Body of pancreas (tissue), 4 donors: ENCODE measurements at regions not wholly inside any gene's neighbourhood (a gene's known extent, or its start where the extent isn't known, plus 50 kb on each side); places are given as distances from the start of the nearest gene placed in this dataset.

Experiments
- CTCF ChIP-seq, 7 experiments: fragments of 450-650 bp in 4 of 7; fragments of 200-600 bp in 3 of 7; sonication (generic) in 3 of 7; IDR thresholded peaks; one replicate each; pipeline ENCODE4 v1.5.1; 2016 to 2019; ENCODE audit warnings: antibody characterized with exemption in 7 of 7
- POLR2A ChIP-seq, 3 donors: fragments of 450-650 bp; IDR thresholded peaks; one replicate each; pipeline ENCODE4 v1.6.1; 2016; ENCODE audit warnings: antibody characterized with exemption in 3 of 3, mild to moderate bottlenecking in 2 of 3

GRCh38 chr7:118005026-118005425 is 131.8 kb upstream of the CTTNBP2 start:
- TF ChIP-seq CTCF (IDR thresholded peaks at IDR 0.05) (no peak), POLR2A (IDR thresholded peaks at IDR 0.05) (no peak)
